ENCODE measurements at regions not wholly inside any gene's neighbourhood (a gene's known extent, or its start where the extent isn't known, plus 50 kb on each side); places are given as distances from the start of the nearest gene placed in this dataset.

DNA sequence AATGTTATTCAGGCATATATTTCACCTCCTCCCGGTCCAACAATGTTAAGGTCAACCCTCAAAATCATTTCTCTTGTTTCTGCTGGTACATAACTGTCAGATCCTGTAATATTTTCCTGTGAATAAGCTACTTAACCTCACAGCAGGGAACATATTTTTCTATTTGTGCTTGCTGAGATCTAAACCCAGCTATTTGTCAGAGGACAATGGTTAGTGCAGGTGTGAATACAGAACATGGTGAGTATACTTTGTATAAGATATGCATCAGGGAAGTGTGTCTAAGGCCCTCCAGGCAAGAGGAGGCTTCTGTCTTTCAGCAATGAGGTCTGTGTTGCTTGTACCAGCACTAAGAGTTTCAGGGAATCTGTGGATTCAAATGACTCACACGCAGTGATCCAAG lies 970.6 kb downstream of the NCAM2 start:
- TF ChIP-seq, protein P1, sequence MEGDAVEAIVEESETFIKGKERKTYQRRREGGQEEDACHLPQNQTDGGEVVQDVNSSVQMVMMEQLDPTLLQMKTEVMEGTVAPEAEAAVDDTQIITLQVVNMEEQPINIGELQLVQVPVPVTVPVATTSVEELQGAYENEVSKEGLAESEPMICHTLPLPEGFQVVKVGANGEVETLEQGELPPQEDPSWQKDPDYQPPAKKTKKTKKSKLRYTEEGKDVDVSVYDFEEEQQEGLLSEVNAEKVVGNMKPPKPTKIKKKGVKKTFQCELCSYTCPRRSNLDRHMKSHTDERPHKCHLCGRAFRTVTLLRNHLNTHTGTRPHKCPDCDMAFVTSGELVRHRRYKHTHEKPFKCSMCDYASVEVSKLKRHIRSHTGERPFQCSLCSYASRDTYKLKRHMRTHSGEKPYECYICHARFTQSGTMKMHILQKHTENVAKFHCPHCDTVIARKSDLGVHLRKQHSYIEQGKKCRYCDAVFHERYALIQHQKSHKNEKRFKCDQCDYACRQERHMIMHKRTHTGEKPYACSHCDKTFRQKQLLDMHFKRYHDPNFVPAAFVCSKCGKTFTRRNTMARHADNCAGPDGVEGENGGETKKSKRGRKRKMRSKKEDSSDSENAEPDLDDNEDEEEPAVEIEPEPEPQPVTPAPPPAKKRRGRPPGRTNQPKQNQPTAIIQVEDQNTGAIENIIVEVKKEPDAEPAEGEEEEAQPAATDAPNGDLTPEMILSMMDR (IDR thresholded peaks at IDR 0.05) = no peak
- TF ChIP-seq POLR2AphosphoS5 (IDR thresholded peaks at IDR 0.05) (no peak), POLR2A (IDR thresholded peaks at IDR 0.05) (no peak)

All from suprapubic skin (tissue), 4 donors.